ENCODE measurements at regions not wholly inside any gene's neighbourhood (a gene's known extent, or its start where the extent isn't known, plus 50 kb on each side); places are given as distances from the start of the nearest gene placed in this dataset.
"Not testable (repeated sequence)": the region's sequence is repeated elsewhere in the genome, so short reads cannot be mapped to it uniquely, and the experiment has no call there.

DNA sequence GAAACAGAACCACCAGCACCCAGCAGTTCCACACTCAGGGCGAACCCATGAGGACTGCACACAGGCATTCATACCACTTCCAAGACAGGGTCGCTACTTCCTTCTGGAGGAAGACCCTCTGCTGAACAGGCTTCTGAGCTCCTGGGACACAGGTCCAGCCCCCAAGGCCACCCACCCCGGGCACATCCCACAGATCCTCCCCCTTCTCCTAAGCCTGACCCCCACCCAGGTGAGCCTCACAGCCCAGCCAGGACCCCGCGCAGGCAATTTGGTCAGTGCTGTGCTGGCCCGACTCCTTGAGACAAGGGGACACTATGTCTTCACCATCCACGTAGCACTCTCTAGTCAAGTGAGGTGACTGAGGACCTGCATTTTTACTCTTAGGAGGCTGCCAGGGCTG is 5382.7 kb upstream of the TPTE start:
- not testable (repeated sequence) for DNase-seq

DNA sequence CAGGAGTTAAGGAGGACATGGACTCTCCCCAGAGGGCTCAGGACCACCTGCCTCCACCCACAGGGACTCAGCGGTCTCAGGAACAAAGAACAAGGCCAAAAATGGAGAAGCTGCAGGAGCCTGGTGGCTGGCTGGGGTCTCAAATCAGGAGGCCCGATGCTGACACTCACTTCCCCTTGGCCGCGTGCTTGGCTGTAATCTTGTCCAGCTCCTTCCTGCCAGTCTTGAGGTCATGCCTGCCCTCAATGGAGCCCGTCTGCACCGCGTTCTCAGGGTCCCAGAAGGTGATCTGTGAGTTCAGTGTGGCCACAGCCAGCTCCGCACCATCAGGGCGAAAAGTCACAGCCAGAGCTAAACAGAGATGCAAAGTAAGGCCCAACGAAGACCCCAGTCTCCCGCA is 5381.9 kb upstream of the TPTE start:
- not testable (repeated sequence) for DNase-seq

GRCh38 chr21:5143011-5143410 is 5378.4 kb upstream of the TPTE start:
- not testable (repeated sequence) for DNase-seq

- not testable (repeated sequence) for DNase-seq
Measured at GRCh38 chr21:5144731-5145130, 5376.7 kb upstream of the TPTE start.

- peak; percentile 16 for DNase-seq
Measured at GRCh38 chr21:5147685-5148084, 5373.7 kb upstream of the TPTE start.

GRCh38 chr21:5149222-5149621 is 5372.2 kb upstream of the TPTE start:
- not testable (repeated sequence) for DNase-seq

- not testable (repeated sequence) for DNase-seq
Measured at GRCh38 chr21:5153842-5154640, 5367.3 kb upstream of the TPTE start.

DNA sequence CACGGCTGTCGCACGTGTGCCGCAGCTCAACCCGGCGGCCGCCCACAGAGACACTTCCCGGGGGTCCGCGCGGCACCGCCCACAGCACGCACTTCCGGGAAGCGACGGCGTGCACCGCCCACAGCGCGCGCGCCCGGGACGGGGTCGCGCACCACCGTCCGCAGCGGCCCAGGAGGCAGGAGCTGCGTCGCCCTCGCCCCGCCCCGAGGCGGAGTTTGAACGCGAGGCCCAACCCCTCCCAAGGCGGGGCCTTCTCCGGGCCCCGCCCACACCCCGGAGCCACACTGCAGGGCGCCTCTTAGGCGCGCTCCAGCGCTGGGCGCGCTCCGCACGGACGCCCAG is 5366.8 kb upstream of the TPTE start:
- peak; percentile 95 for DNase-seq

- DNase-seq: not testable (repeated sequence)
Measured at GRCh38 chr21:5162693-5163574, 5358.4 kb upstream of the TPTE start.

GRCh38 chr21:5165829-5166228 is 5355.6 kb upstream of the TPTE start:
- not testable (repeated sequence) for DNase-seq

Measured in CD4-positive, alpha-beta T cell treated with Interleukin-12 subunit alpha and Interleukin-12 subunit beta, for 1 hour (primary cell).